Stimulated activated memory B cell treated with anti-CD40 and anti-IgM and Interleukin-4, amounts not matched to agents 10 μg/mL and 1 μg/mL and 100 μg/mL, for 72 hours (primary cell): ENCODE measurements at regions not wholly inside any gene's neighbourhood (a gene's known extent, or its start where the extent isn't known, plus 50 kb on each side); places are given as distances from the start of the nearest gene placed in this dataset.

ENCODE experiments used
- ATAC-seq: fragments of 150-1000 bp; cut with Tn5 transposase; 2 replicates; pipeline ENCODE4 v1.10.0; 2021
- H3K27ac Mint-ChIP-seq: one replicate; pipeline ENCODE4 v1.8.0; 2022; ENCODE audit warnings: mild to moderate bottlenecking, mixed read lengths
- H3K27me3 Mint-ChIP-seq: one replicate; pipeline ENCODE4 v1.8.0; 2022; ENCODE audit warnings: mixed read lengths
- H3K36me3 Mint-ChIP-seq: one replicate; pipeline ENCODE4 v1.8.0; 2022; ENCODE audit warnings: mixed read lengths
- H3K4me1 Mint-ChIP-seq: one replicate; pipeline ENCODE4 v1.8.0; 2022; ENCODE audit warnings: mixed read lengths
- H3K4me3 Mint-ChIP-seq: one replicate; pipeline ENCODE4 v1.8.0; 2022; ENCODE audit warnings: mild to moderate bottlenecking, moderate library complexity, mixed read lengths
- H3K9me3 Mint-ChIP-seq: one replicate; pipeline ENCODE4 v1.8.0; 2022; ENCODE audit warnings: mixed read lengths

GRCh38 chr1:29696656-29697390, 460.5 kb downstream of the PTPRU start:
- peaks cover 5% of the 10 kb centered on the region for H3K9me3 Mint-ChIP-seq
- peak; percentile 4 for ATAC-seq

GRCh38 chr1:29695803-29696202, 459.5 kb downstream of the PTPRU start:
- no peaks in the 10 kb centered on the region for H3K36me3 Mint-ChIP-seq
- H3K4me1 Mint-ChIP-seq, result peaks cover 13% of the 10 kb centered on the region
- peaks cover 22% of the 10 kb centered on the region for H3K27me3 Mint-ChIP-seq
- H3K4me3 Mint-ChIP-seq, result no peak overlapping the region
- ATAC-seq, result no peak
- peaks cover 5% of the 10 kb centered on the region for H3K9me3 Mint-ChIP-seq
- H3K27ac Mint-ChIP-seq, result no peak overlapping the region

More at GRCh38 chr1:29696656-29697390, 460.5 kb downstream of the PTPRU start:
- Mint-ChIP-seq H3K27me3 (peaks cover 22% of the 10 kb centered on the region), H3K4me3 (no peak overlapping the region), H3K4me1 (peaks cover 6% of the 10 kb centered on the region), H3K36me3 (no peaks in the 10 kb centered on the region), H3K27ac (no peak overlapping the region)

GRCh38 chr1:29695036-29695435, 458.7 kb downstream of the PTPRU start:
- H3K9me3 Mint-ChIP-seq, result peaks cover 5% of the 10 kb centered on the region
- H3K27me3 Mint-ChIP-seq, result peaks cover 22% of the 10 kb centered on the region
- no peaks in the 10 kb centered on the region for H3K36me3 Mint-ChIP-seq
- H3K4me1 Mint-ChIP-seq, result peaks cover 13% of the 10 kb centered on the region
- H3K27ac Mint-ChIP-seq, result no peak overlapping the region
- ATAC-seq, result no peak
- H3K4me3 Mint-ChIP-seq, result no peak overlapping the region

- Mint-ChIP-seq H3K4me3 (no peak overlapping the region), H3K4me1 (peaks cover 13% of the 10 kb centered on the region), H3K9me3 (peaks cover 5% of the 10 kb centered on the region), H3K27me3 (peaks cover 29% of the 10 kb centered on the region), H3K27ac (no peak overlapping the region), H3K36me3 (no peaks in the 10 kb centered on the region)
- no peak for ATAC-seq
These were observed 455.2 kb downstream of the PTPRU start for GRCh38 chr1:29691499-29691898.

DNA sequence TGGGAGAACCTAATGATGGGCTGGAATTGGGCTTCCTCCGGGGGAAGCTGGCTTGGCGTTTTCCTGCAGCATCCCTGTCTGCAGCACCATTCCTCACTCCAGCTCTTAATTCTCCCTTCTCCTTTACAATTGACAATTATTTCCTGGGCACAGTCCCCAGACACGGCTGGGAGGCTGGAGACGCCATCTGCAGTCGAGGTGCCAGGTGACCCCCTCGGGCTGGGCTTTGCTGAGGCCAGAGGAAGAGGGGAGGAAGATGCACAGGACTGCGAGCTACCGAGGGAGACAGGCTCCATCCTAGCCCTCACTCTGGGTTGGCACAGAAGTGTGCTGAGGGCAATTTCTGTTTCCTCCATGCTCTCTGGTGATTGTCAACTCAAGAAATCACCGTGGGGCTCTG, 453.8 kb downstream of the PTPRU start:
- Mint-ChIP-seq H3K27me3 (peaks cover 42% of the 10 kb centered on the region), H3K9me3 (peaks cover 5% of the 10 kb centered on the region), H3K4me3 (no peak overlapping the region), H3K4me1 (peaks cover 13% of the 10 kb centered on the region), H3K27ac (no peak overlapping the region), H3K36me3 (no peaks in the 10 kb centered on the region)
- no peak for ATAC-seq

DNA sequence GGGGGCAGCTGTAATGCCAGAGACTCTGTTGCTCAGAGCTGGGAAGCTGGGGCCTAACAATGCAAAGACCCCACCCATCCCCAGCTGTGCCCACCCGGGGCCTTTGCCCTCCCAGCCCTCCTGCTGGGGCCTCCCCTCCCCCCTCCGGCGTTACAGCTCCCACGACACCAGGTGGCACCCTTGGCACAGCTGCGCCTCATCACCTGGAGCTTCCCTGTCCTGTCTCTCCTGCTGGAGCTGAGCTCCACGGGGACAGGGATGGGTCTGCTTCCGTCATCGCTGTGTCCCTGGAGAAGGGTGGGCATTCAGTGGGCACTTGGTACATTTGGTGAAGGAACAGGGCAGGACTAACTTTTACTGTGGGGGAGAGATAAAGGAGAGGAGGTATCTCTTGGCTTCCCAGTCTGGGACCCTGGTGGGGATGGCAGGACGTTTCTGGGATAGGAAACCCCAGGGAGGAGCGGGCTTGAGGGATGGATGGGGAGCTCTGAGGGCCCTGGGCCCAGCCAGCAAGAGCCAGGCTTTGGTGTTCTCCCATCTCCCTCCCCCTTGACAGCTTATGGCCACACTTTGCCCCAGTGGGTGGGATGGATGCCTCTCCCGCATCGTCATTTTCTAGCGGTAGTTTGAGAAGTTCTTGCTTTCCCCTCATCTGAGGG, 453.2 kb downstream of the PTPRU start:
- H3K27me3 Mint-ChIP-seq, result peaks cover 49% of the 10 kb centered on the region
- H3K4me1 Mint-ChIP-seq, result peaks cover 13% of the 10 kb centered on the region
- H3K9me3 Mint-ChIP-seq, result peaks cover 5% of the 10 kb centered on the region
- no peak overlapping the region for H3K27ac Mint-ChIP-seq
- ATAC-seq, result no peak
- H3K36me3 Mint-ChIP-seq, result no peaks in the 10 kb centered on the region
- H3K4me3 Mint-ChIP-seq, result no peak overlapping the region

- H3K36me3 Mint-ChIP-seq, result no peaks in the 10 kb centered on the region
- H3K27me3 Mint-ChIP-seq, result peaks cover 49% of the 10 kb centered on the region
- H3K27ac Mint-ChIP-seq, result no peak overlapping the region
- peaks cover 13% of the 10 kb centered on the region for H3K4me1 Mint-ChIP-seq
- no peak for ATAC-seq
- peaks cover 3% of the 10 kb centered on the region for H3K9me3 Mint-ChIP-seq
- H3K4me3 Mint-ChIP-seq, result no peak overlapping the region
These were observed 452.4 kb downstream of the PTPRU start for GRCh38 chr1:29688471-29689365.

- ATAC-seq, result no peak
- Mint-ChIP-seq H3K27ac (no peak overlapping the region), H3K27me3 (peaks cover 59% of the 10 kb centered on the region), H3K4me3 (no peak overlapping the region), H3K36me3 (no peaks in the 10 kb centered on the region), H3K4me1 (peaks cover 13% of the 10 kb centered on the region), H3K9me3 (no peaks in the 10 kb centered on the region)
These were observed 451.4 kb downstream of the PTPRU start for GRCh38 chr1:29687601-29688244.

DNA sequence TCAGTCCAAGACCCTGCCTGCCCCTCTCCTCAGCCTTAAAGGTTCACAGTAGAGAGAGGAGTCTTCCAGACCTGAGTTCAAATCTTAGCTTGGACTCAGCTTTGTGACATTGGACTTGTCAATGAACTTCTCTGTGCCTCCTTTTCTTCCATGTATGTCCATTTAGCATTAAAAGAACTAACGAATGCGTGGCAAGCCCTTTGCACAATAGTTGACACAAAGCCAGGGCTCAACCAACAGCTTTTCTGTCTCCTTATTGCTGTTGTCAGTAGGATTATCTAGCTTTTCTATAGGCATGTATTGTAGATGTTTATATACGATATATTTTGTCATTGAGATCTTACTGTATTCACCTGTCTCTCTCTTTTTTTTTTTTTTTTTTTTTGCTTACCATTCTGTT, 450.8 kb downstream of the PTPRU start:
- Mint-ChIP-seq H3K27me3 (peaks cover 65% of the 10 kb centered on the region), H3K9me3 (no peaks in the 10 kb centered on the region), H3K4me3 (no peak overlapping the region), H3K27ac (no peak overlapping the region), H3K36me3 (no peaks in the 10 kb centered on the region), H3K4me1 (peaks cover 10% of the 10 kb centered on the region)
- no peak for ATAC-seq

DNA sequence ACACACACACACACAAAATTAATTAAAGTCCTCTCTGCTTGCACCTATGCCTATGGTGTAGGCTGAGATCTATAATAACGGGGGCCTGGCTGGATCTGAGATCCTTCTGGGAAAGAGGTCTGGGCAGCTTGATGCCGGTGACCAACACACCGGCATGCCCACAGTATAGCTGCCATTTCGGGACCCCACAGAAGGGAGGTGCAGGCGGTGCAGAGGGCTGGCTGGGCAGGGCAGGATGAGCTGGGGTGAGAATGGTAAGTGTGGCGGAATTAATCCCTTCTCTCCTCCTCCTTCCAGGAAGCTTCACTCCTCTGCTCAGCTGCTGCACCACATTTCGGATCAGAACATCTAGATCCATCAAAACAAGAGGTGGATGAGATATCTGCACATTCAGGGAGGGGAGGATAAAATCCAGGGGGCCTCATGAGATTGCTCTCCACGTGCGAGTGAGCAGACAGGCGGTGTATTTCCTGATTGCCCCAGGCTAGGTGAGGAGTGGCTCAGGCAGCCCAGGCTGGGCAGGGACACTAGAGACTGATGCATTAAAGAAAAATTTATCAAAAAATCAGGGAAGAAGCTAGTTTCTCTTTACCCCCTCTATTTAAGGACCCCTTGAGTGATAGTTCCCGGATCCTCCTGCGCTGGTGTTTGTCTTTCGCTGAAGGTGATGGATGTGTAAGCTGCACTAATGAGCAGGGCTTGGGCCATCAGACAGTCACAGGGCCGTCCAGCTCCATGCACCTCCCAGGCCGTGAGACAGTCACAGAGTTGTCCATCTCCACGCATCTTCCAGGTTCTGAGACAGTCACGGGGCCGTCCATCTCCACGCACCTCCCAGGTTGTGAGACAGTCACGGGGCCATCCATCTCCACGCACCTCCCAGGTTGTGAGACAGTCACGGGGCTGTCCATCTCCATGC, 449.9 kb downstream of the PTPRU start:
- no peak overlapping the region for H3K4me3 Mint-ChIP-seq
- peaks cover 1% of the 10 kb centered on the region for H3K4me1 Mint-ChIP-seq
- H3K27ac Mint-ChIP-seq, result no peak overlapping the region
- H3K36me3 Mint-ChIP-seq, result no peaks in the 10 kb centered on the region
- no peaks in the 10 kb centered on the region for H3K9me3 Mint-ChIP-seq
- ATAC-seq, result no peak
- H3K27me3 Mint-ChIP-seq, result peaks cover 66% of the 10 kb centered on the region

GRCh38 chr1:29685387-29685786, 449.1 kb downstream of the PTPRU start:
- H3K27me3 Mint-ChIP-seq, result peaks cover 71% of the 10 kb centered on the region
- H3K4me3 Mint-ChIP-seq, result no peak overlapping the region
- no peaks in the 10 kb centered on the region for H3K4me1 Mint-ChIP-seq
- no peaks in the 10 kb centered on the region for H3K36me3 Mint-ChIP-seq
- no peak overlapping the region for H3K27ac Mint-ChIP-seq
- ATAC-seq, result no peak
- H3K9me3 Mint-ChIP-seq, result no peaks in the 10 kb centered on the region

DNA sequence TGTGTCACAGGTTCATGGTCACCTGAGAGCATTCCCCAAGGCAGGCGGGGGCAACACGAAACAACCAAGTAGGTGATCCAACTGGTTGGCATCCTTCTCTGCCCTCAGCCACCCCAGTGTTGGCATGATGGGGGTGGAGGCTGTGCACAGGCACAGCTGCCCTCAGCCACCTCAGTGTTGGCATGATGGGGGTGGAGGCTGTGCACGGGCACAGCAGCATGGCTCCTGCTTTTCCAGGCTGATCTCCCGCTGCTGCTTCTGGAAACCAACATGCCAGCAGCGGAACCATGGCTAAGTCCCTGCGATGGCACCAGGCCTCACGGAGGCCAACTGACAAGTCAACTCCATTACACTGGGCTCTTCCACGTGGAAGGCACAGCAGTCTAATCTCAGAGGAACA, 447.8 kb downstream of the PTPRU start:
- ATAC-seq, result no peak
- Mint-ChIP-seq H3K4me3 (no peak overlapping the region), H3K27me3 (peaks cover 63% of the 10 kb centered on the region), H3K4me1 (no peaks in the 10 kb centered on the region), H3K9me3 (no peaks in the 10 kb centered on the region), H3K36me3 (no peaks in the 10 kb centered on the region), H3K27ac (no peak overlapping the region)

DNA sequence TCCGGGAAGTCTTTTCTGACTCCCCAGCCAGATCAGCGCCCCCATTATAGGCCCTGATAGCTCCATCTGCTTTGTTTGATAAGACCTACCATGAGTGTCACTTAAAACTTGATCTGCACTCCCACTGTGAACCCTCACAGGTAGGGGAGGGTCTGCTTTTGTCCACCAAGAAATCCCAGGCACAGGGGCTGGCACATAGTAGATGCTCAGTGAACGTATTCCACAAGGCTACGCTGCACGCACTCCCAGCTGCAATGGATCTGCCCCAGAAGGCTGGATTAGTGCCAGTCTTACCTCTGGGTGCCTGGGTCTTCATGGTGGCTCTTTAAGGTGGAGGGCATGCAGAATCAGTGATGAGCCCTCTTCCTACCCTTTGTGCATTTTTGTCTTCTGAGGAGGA, 447.1 kb downstream of the PTPRU start:
- no peaks in the 10 kb centered on the region for H3K36me3 Mint-ChIP-seq
- peaks cover 58% of the 10 kb centered on the region for H3K27me3 Mint-ChIP-seq
- H3K27ac Mint-ChIP-seq, result no peak overlapping the region
- H3K4me3 Mint-ChIP-seq, result no peak overlapping the region
- H3K9me3 Mint-ChIP-seq, result no peaks in the 10 kb centered on the region
- no peak for ATAC-seq
- H3K4me1 Mint-ChIP-seq, result no peaks in the 10 kb centered on the region

DNA sequence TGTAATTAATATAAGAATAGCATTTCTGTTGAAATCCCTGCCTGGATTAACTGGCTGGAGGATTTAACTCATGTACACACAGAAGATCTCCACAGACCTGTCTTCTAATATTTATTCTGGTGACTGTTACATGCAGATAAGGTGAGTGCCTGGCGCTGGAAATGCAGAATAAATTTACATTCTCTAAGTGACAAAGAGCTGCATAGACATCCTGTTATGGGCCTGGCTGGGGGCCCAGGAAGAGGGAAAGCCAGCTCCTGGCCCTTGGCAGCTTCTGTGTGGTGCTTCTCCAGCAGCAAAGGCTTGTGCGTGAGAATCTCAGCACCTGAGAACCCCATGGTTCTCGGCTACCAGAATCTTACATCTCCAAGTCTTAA, 446.6 kb downstream of the PTPRU start:
- Mint-ChIP-seq H3K27ac (no peak overlapping the region), H3K27me3 (peaks cover 56% of the 10 kb centered on the region), H3K9me3 (no peaks in the 10 kb centered on the region), H3K36me3 (no peaks in the 10 kb centered on the region), H3K4me3 (no peak overlapping the region), H3K4me1 (no peaks in the 10 kb centered on the region)
- ATAC-seq, result no peak
